Ascending aorta (tissue), 2 donors: ENCODE measurements at regions not wholly inside any gene's neighbourhood (a gene's known extent, or its start where the extent isn't known, plus 50 kb on each side); places are given as distances from the start of the nearest gene placed in this dataset.

Source experiments
- DNase-seq, 2 donors: peaks; one replicate each; pipeline ENCODE4 v3.0.0-alpha.2; 2019; ENCODE audit warnings: low spot score in 2 of 2
- H3K27ac ChIP-seq, 2 donors: fragments of 200-600 bp; sonication (generic); one replicate each; pipeline ENCODE4 v1.5.1; 2016 to 2017; ENCODE audit warnings: mild to moderate bottlenecking in 1 of 2
- H3K27me3 ChIP-seq: fragments of 200-600 bp; sonication (generic); one replicate; pipeline ENCODE4 v1.5.1; 2017
- H3K36me3 ChIP-seq, 2 donors: fragments of 200-600 bp; sonication (generic); one replicate each; pipeline ENCODE4 v1.5.1; 2016
- H3K4me1 ChIP-seq, 2 donors: fragments of 200-600 bp; sonication (generic); one replicate each; pipeline ENCODE4 v1.5.1; 2016 to 2017; ENCODE audit warnings: mild to moderate bottlenecking in 1 of 2
- H3K4me3 ChIP-seq, 2 donors: fragments of 200-600 bp; sonication (generic); one replicate each; pipeline ENCODE4 v1.5.1; 2016 to 2017; ENCODE audit warnings: mild to moderate bottlenecking in 1 of 2
- H3K9me3 ChIP-seq, 2 donors: fragments of 200-600 bp; sonication (generic); one replicate each; pipeline ENCODE4 v1.5.1; 2016
- intact Hi-C: fragments of 100-400 bp; cut with DNase I; formaldehyde crosslinking; loops from one replicate; pipeline ENCODE4 v1.15.1; 2023
- TF ChIP-seq, protein P1 (sequence below), 3 experiments: fragments of 200-600 bp in 2 of 3; fragments of 450-650 bp in 1 of 3; sonication (generic) in 2 of 3; IDR thresholded peaks; one replicate each; pipeline ENCODE4 v1.5.1; 2016 to 2019; ENCODE audit warnings: antibody characterized with exemption in 3 of 3, mild to moderate bottlenecking in 1 of 3, moderate library complexity in 1 of 3

DNA sequence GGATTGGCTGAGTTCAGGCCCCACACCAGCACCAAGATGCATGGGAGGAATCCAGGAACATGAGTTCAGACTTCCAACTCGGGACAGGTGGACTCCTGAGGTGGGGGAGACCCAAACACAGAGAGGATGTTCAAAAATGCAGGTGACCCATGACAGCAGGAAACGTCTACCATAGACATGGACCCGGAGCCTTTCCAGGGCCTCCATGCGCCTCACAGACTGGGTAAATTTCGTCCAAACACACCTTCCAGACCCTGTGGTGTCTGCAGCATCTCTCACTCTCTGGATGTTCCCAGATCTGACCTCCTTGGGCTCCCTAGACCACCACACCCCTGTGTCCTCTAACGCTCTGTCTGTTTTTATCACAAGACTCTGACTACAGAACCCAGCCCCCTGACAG is 87.7 kb downstream of the PXDC1 start:
- no peak for DNase-seq
- intact Hi-C loops = no loop called here
- Histone ChIP-seq H3K9me3 (peaks cover 0 to 10% of the 10 kb centered on the region in 2 donors), H3K4me3 (no peak overlapping the region), H3K4me1 (no peaks in the 10 kb centered on the region), H3K27ac (no peak overlapping the region), H3K27me3 (no peaks in the 10 kb centered on the region), H3K36me3 (peaks cover 0 to 4% of the 10 kb centered on the region in 2 donors)
- TF ChIP-seq, protein P1, sequence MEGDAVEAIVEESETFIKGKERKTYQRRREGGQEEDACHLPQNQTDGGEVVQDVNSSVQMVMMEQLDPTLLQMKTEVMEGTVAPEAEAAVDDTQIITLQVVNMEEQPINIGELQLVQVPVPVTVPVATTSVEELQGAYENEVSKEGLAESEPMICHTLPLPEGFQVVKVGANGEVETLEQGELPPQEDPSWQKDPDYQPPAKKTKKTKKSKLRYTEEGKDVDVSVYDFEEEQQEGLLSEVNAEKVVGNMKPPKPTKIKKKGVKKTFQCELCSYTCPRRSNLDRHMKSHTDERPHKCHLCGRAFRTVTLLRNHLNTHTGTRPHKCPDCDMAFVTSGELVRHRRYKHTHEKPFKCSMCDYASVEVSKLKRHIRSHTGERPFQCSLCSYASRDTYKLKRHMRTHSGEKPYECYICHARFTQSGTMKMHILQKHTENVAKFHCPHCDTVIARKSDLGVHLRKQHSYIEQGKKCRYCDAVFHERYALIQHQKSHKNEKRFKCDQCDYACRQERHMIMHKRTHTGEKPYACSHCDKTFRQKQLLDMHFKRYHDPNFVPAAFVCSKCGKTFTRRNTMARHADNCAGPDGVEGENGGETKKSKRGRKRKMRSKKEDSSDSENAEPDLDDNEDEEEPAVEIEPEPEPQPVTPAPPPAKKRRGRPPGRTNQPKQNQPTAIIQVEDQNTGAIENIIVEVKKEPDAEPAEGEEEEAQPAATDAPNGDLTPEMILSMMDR (IDR thresholded peaks at IDR 0.05) = no peak

- H3K36me3 ChIP-seq = peaks cover 0 to 4% of the 10 kb centered on the region in 2 donors
- intact Hi-C loops = no loop called here
- no peaks in the 10 kb centered on the region for H3K27me3 ChIP-seq
- DNase-seq = no peak
- H3K4me1 ChIP-seq = no peaks in the 10 kb centered on the region
- H3K9me3 ChIP-seq = peaks cover 0 to 7% of the 10 kb centered on the region in 2 donors
- no peak overlapping the region for H3K27ac ChIP-seq
- TF ChIP-seq, protein P1 (IDR thresholded peaks at IDR 0.05) = no peak
- no peak overlapping the region for H3K4me3 ChIP-seq
Measured at GRCh38 chr6:3663081-3663480, 88.4 kb downstream of the PXDC1 start.

DNA sequence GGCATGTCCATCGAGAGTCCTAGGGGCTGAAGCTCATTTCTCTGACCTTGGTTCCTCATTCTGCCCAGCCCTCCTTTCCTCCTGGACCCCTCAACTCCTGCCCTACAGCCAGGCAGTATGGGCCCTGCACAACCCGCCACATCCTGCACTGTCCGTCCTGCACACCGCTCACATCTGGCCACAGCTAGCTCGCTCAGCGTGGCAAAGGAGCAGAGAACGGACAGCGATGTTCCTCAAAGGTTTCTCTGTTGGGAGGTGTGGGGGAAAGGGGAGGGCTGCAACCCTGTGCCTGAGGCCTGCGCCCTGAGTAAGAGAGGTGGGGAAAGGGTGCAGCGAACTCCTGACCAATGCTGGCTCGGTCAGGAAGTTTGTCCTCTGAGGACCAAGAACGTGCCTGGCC is 90.1 kb downstream of the PXDC1 start:
- H3K9me3 ChIP-seq = no peaks in the 10 kb centered on the region
- intact Hi-C loops = no loop called here
- H3K4me3 ChIP-seq = no peak overlapping the region
- no peaks in the 10 kb centered on the region for H3K27me3 ChIP-seq
- no peak overlapping the region for H3K27ac ChIP-seq
- H3K36me3 ChIP-seq = peaks cover 0 to 4% of the 10 kb centered on the region in 2 donors
- DNase-seq = no peak
- H3K4me1 ChIP-seq = no peaks in the 10 kb centered on the region
- TF ChIP-seq, protein P1 (IDR thresholded peaks at IDR 0.05) = no peak

DNA sequence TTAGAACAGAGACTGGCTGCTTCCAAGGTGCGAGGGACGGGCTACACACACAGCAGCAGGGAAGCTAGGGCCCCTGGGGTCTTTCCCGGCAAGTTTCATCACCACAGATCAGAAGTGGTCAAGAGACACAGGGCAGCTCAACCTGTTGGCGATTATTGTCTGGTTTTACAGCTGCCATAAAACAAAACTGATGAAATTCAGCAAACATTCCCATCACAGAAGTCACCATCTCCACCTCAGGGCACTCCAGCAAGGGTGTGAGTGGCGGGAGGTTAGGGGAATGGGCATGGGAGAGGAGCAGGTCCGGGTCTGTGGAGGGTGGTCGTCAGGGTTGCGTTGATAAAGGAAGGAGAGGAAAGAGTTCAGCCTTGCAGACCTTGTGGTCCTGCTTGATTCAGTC is 91.0 kb downstream of the PXDC1 start:
- Histone ChIP-seq H3K36me3 (peaks cover 0 to 4% of the 10 kb centered on the region in 2 donors), H3K27me3 (no peaks in the 10 kb centered on the region), H3K9me3 (no peaks in the 10 kb centered on the region), H3K4me1 (no peaks in the 10 kb centered on the region), H3K27ac (no peak overlapping the region), H3K4me3 (no peak overlapping the region)
- TF ChIP-seq, protein P1 (IDR thresholded peaks at IDR 0.05) = no peak
- intact Hi-C loops = no loop called here
- no peak for DNase-seq

GRCh38 chr6:3659748-3660147 is 91.8 kb downstream of the PXDC1 start:
- Histone ChIP-seq H3K4me1 (no peaks in the 10 kb centered on the region), H3K36me3 (peaks cover 0 to 4% of the 10 kb centered on the region in 2 donors), H3K27ac (no peak overlapping the region), H3K27me3 (no peaks in the 10 kb centered on the region), H3K9me3 (no peaks in the 10 kb centered on the region), H3K4me3 (no peak overlapping the region)
- intact Hi-C loops = no loop called here
- TF ChIP-seq, protein P1 (IDR thresholded peaks at IDR 0.05) = no peak
- DNase-seq = no peak

GRCh38 chr6:3656076-3656475 is 95.4 kb downstream of the PXDC1 start:
- Histone ChIP-seq H3K27ac (no peak overlapping the region), H3K36me3 (no peaks in the 10 kb centered on the region), H3K27me3 (no peaks in the 10 kb centered on the region), H3K4me3 (no peak overlapping the region), H3K9me3 (no peaks in the 10 kb centered on the region), H3K4me1 (no peaks in the 10 kb centered on the region)
- TF ChIP-seq, protein P1 (IDR thresholded peaks at IDR 0.05) = no peak
- DNase-seq = no peak
- intact Hi-C loops = no loop called here
